SU-DHL-6 (cell line): ENCODE measurements at regions not wholly inside any gene's neighbourhood (a gene's known extent, or its start where the extent isn't known, plus 50 kb on each side); places are given as distances from the start of the nearest gene placed in this dataset.

Source experiments
- CTCF ChIP-seq: fragments of 200-600 bp; sonication (generic); IDR thresholded peaks from one replicate; pipeline ENCODE4 v1.5.1; 2017; ENCODE audit warnings: antibody characterized with exemption, mild to moderate bottlenecking, low read length, moderate library complexity; ENCODE audit not compliant: insufficient read depth, poor library complexity, severe bottlenecking
- EZH2phosphoT487 ChIP-seq: fragments of 200-600 bp; sonication (generic), shearing (Covaris generic); conservative IDR thresholded peaks from 2 replicates; pipeline ENCODE4 v1.6.1; 2018; ENCODE audit warnings: mild to moderate bottlenecking, antibody characterized with exemption, low read length, moderate library complexity, mixed read lengths

- no peak for TF ChIP-seq CTCF
- TF ChIP-seq EZH2phosphoT487: no peak
These were observed 162.4 kb upstream of the SYT13 start for GRCh38 chr11:45448561-45448960.
